Muscle of leg (tissue), 3 donors: ENCODE measurements at regions not wholly inside any gene's neighbourhood (a gene's known extent, or its start where the extent isn't known, plus 50 kb on each side); places are given as distances from the start of the nearest gene placed in this dataset.

Experiments
- DNase-seq: peaks from one replicate; pipeline ENCODE4 v3.0.0; 2013
- H3K27ac ChIP-seq: one replicate; pipeline ENCODE4 v1.5.1; 2013; ENCODE audit warnings: mild to moderate bottlenecking, low read length, control low read depth
- H3K27me3 ChIP-seq: one replicate; pipeline ENCODE4 v1.6.1; 2013; ENCODE audit warnings: low read length; ENCODE audit not compliant: control insufficient read depth, insufficient read depth
- H3K36me3 ChIP-seq: one replicate; pipeline ENCODE4 v1.6.1; 2013; ENCODE audit warnings: low read length; ENCODE audit not compliant: control insufficient read depth, insufficient read depth
- H3K4me1 ChIP-seq: one replicate; pipeline ENCODE4 v1.6.1; 2013; ENCODE audit warnings: low read length; ENCODE audit not compliant: control insufficient read depth, insufficient read depth
- H3K4me3 ChIP-seq: one replicate; pipeline ENCODE4 v1.5.1; 2013; ENCODE audit warnings: low read length, control low read depth
- H3K9me3 ChIP-seq: replicated peaks from 2 replicates; pipeline ENCODE4 v1.6.1; 2013; ENCODE audit warnings: low read depth, low read length; ENCODE audit not compliant: control insufficient read depth
- WGBS: methylation state at CpG from one replicate; pipeline ENCODE4 v1.1.5; 2013; ENCODE audit warnings: missing lambda C conversion rate; ENCODE audit not compliant: insufficient coverage; 5-methylcytosine and 5-hydroxymethylcytosine counted together

- DNase-seq: no peak
- H3K27ac ChIP-seq: no peak overlapping the region
- no peak overlapping the region for H3K4me3 ChIP-seq
- H3K36me3 ChIP-seq: no peaks in the 10 kb centered on the region
- H3K9me3 ChIP-seq: peaks cover 8% of the 10 kb centered on the region
- peaks cover 2% of the 10 kb centered on the region for H3K27me3 ChIP-seq
- H3K4me1 ChIP-seq: peaks cover 23% of the 10 kb centered on the region
- whole genome bisulfite sequencing: 80% methylated on average over 22 of the region's 22 CpGs
These were observed 80.5 kb upstream of the LINC01488 start for GRCh38 chr11:69400771-69401590.

DNA sequence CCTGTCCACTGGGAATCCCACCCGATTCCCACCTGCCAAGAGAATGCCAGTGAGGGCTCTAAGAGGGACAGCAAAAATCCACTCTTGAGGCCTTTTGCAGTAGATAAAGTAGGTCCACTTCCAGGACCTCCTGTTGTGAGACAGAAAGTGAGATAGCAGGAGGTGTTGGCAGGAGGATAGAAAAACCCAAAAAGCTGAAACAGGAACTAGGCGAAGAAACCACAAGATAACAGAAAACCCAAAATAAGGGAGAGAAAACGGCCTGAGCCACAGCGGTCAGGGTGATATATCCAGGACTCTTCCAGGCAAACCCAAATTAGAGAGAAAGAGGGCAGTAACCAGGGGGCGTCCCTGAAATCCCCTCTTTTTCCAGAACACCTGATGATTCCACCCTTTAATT, 79.7 kb upstream of the LINC01488 start:
- WGBS: 92% methylated on average over 1 of the region's 5 CpGs

GRCh38 chr11:69402251-69402887, 79.1 kb upstream of the LINC01488 start:
- Histone ChIP-seq H3K4me3 (no peak overlapping the region), H3K9me3 (peaks cover 8% of the 10 kb centered on the region), H3K36me3 (no peaks in the 10 kb centered on the region), H3K27ac (no peak overlapping the region), H3K27me3 (peaks cover 2% of the 10 kb centered on the region), H3K4me1 (peaks cover 18% of the 10 kb centered on the region)
- no CpG with 5 or more reads among the region's 4 CpGs for WGBS
- DNase-seq: no peak

More for the DNA sequence above, 79.7 kb upstream of the LINC01488 start:
- H3K27me3 ChIP-seq: peaks cover 2% of the 10 kb centered on the region
- no peak overlapping the region for H3K4me3 ChIP-seq
- no peak for DNase-seq
- H3K9me3 ChIP-seq: peaks cover 8% of the 10 kb centered on the region
- no peaks in the 10 kb centered on the region for H3K36me3 ChIP-seq
- H3K4me1 ChIP-seq: peaks cover 18% of the 10 kb centered on the region
- no peak overlapping the region for H3K27ac ChIP-seq

- no peak overlapping the region for H3K4me3 ChIP-seq
- H3K9me3 ChIP-seq: peaks cover 8% of the 10 kb centered on the region
- peaks cover 2% of the 10 kb centered on the region for H3K27me3 ChIP-seq
- H3K36me3 ChIP-seq: no peaks in the 10 kb centered on the region
- no peak overlapping the region for H3K27ac ChIP-seq
- DNase-seq: no peak
- H3K4me1 ChIP-seq: peaks cover 14% of the 10 kb centered on the region
- 70% methylated on average over 8 of the region's 8 CpGs for WGBS
These were observed 77.8 kb upstream of the LINC01488 start for GRCh38 chr11:69403556-69404215.

GRCh38 chr11:69406060-69406459, 75.4 kb upstream of the LINC01488 start:
- H3K36me3 ChIP-seq: no peaks in the 10 kb centered on the region
- no CpG with 5 or more reads among the region's 3 CpGs for WGBS

DNA sequence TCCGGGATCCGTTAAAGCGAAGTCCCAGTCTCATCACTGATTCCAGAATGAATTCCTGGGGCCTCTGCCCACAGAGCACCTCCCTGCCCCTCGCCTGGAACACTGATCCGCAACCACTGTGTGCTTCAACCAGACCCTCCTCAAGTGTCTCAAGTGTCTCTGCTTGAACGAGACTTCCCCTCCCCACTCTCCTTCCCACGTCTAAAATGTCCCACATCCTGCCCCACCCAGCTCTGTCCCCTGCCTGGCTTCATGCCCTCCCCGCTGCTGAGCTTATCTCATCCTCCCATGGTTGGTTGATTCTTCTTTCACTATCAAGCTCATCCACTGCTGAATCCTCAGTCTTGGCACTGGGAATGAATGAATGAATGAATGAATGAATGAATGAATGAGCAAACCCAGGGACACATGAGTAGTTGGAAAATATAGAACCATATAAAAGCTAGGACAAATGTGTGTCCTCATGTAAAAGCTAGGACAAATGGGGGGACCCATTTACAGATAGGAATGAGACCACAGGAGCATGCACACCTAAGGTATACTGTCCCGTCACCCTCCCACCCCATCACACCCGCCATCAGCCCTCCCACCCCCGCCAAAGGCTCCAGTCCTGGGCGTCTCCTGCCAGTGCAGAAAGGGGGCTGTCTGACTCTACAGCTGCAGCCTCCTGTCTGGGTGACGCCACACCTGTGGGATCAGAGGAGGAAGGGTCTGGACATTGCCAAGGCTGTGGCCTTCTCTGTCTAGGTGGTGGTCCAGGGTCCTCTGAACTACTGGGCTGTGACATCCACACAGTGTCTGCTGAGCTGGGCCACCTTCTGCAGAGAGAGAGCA, 71.4 kb upstream of the LINC01488 start:
- Histone ChIP-seq H3K27ac (no peak overlapping the region), H3K27me3 (no peaks in the 10 kb centered on the region), H3K4me3 (no peak overlapping the region), H3K4me1 (peaks cover 7% of the 10 kb centered on the region), H3K36me3 (no peaks in the 10 kb centered on the region), H3K9me3 (no peaks in the 10 kb centered on the region)
- DNase-seq: no peak
- WGBS: 66% methylated on average over 8 of the region's 13 CpGs

More at GRCh38 chr11:69406060-69406459, 75.4 kb upstream of the LINC01488 start:
- Histone ChIP-seq H3K27ac (no peak overlapping the region), H3K4me1 (peaks cover 6% of the 10 kb centered on the region), H3K9me3 (peaks cover 6% of the 10 kb centered on the region), H3K4me3 (no peak overlapping the region), H3K27me3 (no peaks in the 10 kb centered on the region)
- no peak for DNase-seq

DNA sequence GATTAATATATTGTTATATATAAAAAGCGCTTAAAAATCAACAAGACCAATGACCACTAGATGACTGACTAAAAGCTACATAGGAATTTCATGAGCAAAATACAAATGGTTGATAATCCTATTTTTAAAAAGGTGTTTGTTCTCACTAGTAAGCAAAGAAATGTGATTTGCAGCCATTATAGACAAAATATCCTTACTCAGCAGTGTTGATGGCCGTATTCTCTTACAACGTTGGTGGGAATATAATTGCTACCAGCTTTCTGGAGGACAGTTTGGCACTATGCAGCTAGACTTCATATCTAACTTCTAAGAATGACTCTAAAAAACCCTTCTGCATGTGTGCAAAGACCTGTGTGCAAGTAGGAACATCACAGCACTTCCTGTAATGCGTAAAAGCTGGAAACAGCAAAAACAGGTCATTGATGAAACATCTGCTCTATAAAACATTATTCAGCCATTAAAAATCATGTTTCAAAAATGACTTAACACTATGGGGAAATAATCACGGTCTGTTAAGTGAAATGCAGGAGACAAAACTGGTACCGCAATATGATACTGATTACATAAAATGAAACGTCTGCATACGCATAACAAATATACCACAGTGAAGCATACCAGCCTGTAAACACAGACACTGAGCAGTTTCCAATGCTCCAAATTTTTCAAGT, 70.1 kb upstream of the LINC01488 start:
- peaks cover 20% of the 10 kb centered on the region for H3K4me1 ChIP-seq
- WGBS: no CpG with 5 or more reads among the region's 8 CpGs
- H3K27me3 ChIP-seq: no peaks in the 10 kb centered on the region
- H3K27ac ChIP-seq: no peak overlapping the region
- no peak for DNase-seq
- no peaks in the 10 kb centered on the region for H3K9me3 ChIP-seq
- H3K36me3 ChIP-seq: no peaks in the 10 kb centered on the region
- H3K4me3 ChIP-seq: no peak overlapping the region

DNA sequence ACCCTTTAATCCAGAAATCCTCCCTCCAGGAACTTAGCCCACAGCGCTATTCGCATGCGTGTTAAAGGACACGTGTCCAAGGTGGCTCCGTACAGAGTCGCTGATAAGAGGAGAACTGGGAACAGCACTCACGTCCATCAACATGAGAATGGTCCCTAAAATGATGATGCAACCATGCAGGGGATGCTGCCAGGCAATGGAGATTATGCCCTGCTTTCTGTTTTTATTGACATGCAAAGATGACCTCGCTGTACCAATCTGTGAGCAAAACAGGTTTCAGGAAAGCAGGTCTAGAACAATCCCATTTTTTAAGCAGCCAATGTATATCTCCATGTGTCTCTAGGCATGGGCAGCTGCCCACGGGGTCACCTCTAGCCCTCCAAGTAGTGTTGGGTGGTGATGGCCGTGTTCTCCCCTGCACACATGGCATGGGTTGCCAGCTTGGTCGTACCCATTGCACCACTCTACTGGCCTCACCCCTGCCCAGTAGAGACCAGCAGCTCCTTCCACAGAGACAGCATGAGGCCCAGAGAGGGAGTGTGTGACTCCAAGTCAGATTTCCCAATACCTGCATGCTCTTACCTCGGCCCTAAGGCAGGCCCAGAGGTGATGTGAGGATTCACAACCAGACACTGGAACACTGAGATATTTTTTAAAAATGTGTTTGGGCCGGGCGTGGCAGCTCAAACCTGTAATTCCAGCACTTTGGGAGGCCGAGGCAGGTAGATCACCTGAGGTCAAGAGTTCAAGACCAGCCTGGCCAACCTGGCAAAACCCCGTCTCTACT, 68.3 kb upstream of the LINC01488 start:
- 92% methylated on average over 9 of the region's 16 CpGs for WGBS

GRCh38 chr11:69413993-69414392, 67.5 kb upstream of the LINC01488 start:
- 72% methylated on average over 2 of the region's 4 CpGs for WGBS
- H3K4me1 ChIP-seq: peaks cover 34% of the 10 kb centered on the region
- no peak overlapping the region for H3K27ac ChIP-seq
- no peaks in the 10 kb centered on the region for H3K36me3 ChIP-seq
- no peaks in the 10 kb centered on the region for H3K27me3 ChIP-seq
- H3K4me3 ChIP-seq: no peak overlapping the region
- H3K9me3 ChIP-seq: no peaks in the 10 kb centered on the region
- DNase-seq: no peak

More for the DNA sequence above, 68.3 kb upstream of the LINC01488 start:
- peaks cover 34% of the 10 kb centered on the region for H3K4me1 ChIP-seq
- no peak overlapping the region for H3K27ac ChIP-seq
- H3K27me3 ChIP-seq: no peaks in the 10 kb centered on the region
- no peak for DNase-seq
- no peaks in the 10 kb centered on the region for H3K36me3 ChIP-seq
- no peak overlapping the region for H3K4me3 ChIP-seq
- H3K9me3 ChIP-seq: no peaks in the 10 kb centered on the region
